H1 (cell line): ENCODE measurements at regions not wholly inside any gene's neighbourhood (a gene's known extent, or its start where the extent isn't known, plus 50 kb on each side); places are given as distances from the start of the nearest gene placed in this dataset.
A peak's percentile ranks its signal among the peaks of the same experiment; 100 is the strongest.

Experiments used
- CTCF ChIA-PET: fragments of 300-600 bp; sonication (Branson Sonifier 250); formaldehyde crosslinking; loops from one replicate; lab custom pipeline; 2021; ENCODE audit not compliant: partially characterized antibody; lab: Charles Lee
- POLR2A ChIA-PET: fragments of 300-600 bp; sonication (Branson Sonifier 250); formaldehyde crosslinking; loops from one replicate; lab custom pipeline; 2021; ENCODE audit warnings: inconsistent platforms; ENCODE audit not compliant: partially characterized antibody; lab: Charles Lee
- DNase-seq, 2 experiments: peaks; one replicate each; pipeline versions ENCODE4 v3.0.0 to v3.0.0-alpha.2; 2010 to 2022; ENCODE audit warnings: low spot score in 2 of 2, low read depth in 1 of 2, mixed read lengths in 1 of 2
- FAIRE-seq: peaks from 2 replicates; lab custom pipeline; 2011; peaks lifted over from hg19 to GRCh38; lab: Jason Lieb, UNC
- H2AFZ ChIP-seq: 2 replicates; pipeline ENCODE4 v1.8.1; 2012; ENCODE audit warnings: low read length, inconsistent platforms
- H2AK5ac ChIP-seq: 2 replicates; pipeline ENCODE4 v1.6.1; 2013; ENCODE audit warnings: low read depth, low read length
- H2BK120ac ChIP-seq: replicated peaks from 2 replicates; pipeline ENCODE3; 2013; ENCODE audit warnings: low read depth, low read length, inconsistent platforms
- H2BK12ac ChIP-seq: 2 replicates; pipeline ENCODE4 v1.6.1; 2013; ENCODE audit warnings: low read depth, low read length
- H2BK15ac ChIP-seq: 2 replicates; pipeline ENCODE4 v1.6.1; 2013; ENCODE audit warnings: low read length
- H2BK20ac ChIP-seq: 2 replicates; pipeline ENCODE4 v1.6.1; 2013; ENCODE audit warnings: low read length
- H2BK5ac ChIP-seq: 2 replicates; pipeline ENCODE4 v1.6.1; 2013; ENCODE audit warnings: low read depth, low read length
- H3K14ac ChIP-seq: 2 replicates; pipeline ENCODE4 v1.6.1; 2013; ENCODE audit warnings: inconsistent platforms; ENCODE audit not compliant: insufficient read length
- H3K18ac ChIP-seq: 2 replicates; pipeline ENCODE4 v1.6.1; 2013; ENCODE audit warnings: low read length; ENCODE audit errors: extremely low read depth
- H3K23ac ChIP-seq: 2 replicates; pipeline ENCODE4 v1.6.1; 2013; ENCODE audit warnings: inconsistent platforms; ENCODE audit not compliant: insufficient read length
- H3K23me2 ChIP-seq: 2 replicates; pipeline ENCODE4 v1.6.1; 2013; ENCODE audit warnings: low read depth, low read length
- H3K27ac ChIP-seq: 2 replicates; pipeline ENCODE4 v1.6.1; 2011; ENCODE audit warnings: low read depth, low read length, inconsistent platforms
- H3K27me3 ChIP-seq, 4 experiments: replicated peaks in 1 of 4; 1 replicate in 1 of 4; 2 replicates in 3 of 4; pipeline versions ENCODE4 v1.6.1 to v1.8.1; 2011 to 2013; ENCODE audit warnings: low read length in 3 of 4, mild to moderate bottlenecking in 3 of 4, inconsistent platforms in 2 of 4, mixed read lengths in 2 of 4, moderate library complexity in 1 of 4; ENCODE audit not compliant: control insufficient read depth in 3 of 4, insufficient read depth in 3 of 4; ENCODE audit errors: extremely low read depth in 1 of 4
- H3K36me3 ChIP-seq, 4 experiments: 2 replicates each; pipeline versions ENCODE4 v1.6.1 to v1.8.1; 2011 to 2013; ENCODE audit warnings: mild to moderate bottlenecking in 4 of 4, low read length in 3 of 4, moderate library complexity in 2 of 4, control low read depth in 1 of 4, inconsistent platforms in 1 of 4; ENCODE audit not compliant: insufficient read depth in 4 of 4, control insufficient read depth in 2 of 4
- H3K4ac ChIP-seq: replicated peaks from 2 replicates; pipeline ENCODE3; 2013; ENCODE audit warnings: low read length, low read depth, mixed read lengths, inconsistent platforms; ENCODE audit not compliant: insufficient read length
- H3K4me1 ChIP-seq, 4 experiments: replicated peaks in 1 of 4; 1 replicate in 1 of 4; 2 replicates in 3 of 4; pipeline versions ENCODE4 v1.6.1 to v1.8.1; 2011 to 2013; ENCODE audit warnings: low read length in 3 of 4, inconsistent platforms in 2 of 4, mixed read lengths in 1 of 4; ENCODE audit not compliant: insufficient read depth in 4 of 4, control insufficient read depth in 3 of 4
- H3K4me2 ChIP-seq, 2 experiments: 2 replicates each; pipeline versions ENCODE4 v1.6.1 to v1.8.1; 2011 to 2013; ENCODE audit warnings: low read depth in 2 of 2, low read length in 2 of 2, control low read depth in 1 of 2, inconsistent platforms in 1 of 2, mild to moderate bottlenecking in 1 of 2; ENCODE audit not compliant: insufficient read depth in 1 of 2
- H3K4me3 ChIP-seq, 4 experiments: fragments of 200-600, 300-600 bp in 1 of 4; sonication (generic), shearing (Covaris generic), sonication (Bioruptor Twin) in 1 of 4; 2 replicates each; pipeline versions ENCODE4 v1.5.1 to v1.8.1; 2011 to 2016; ENCODE audit warnings: low read length in 4 of 4, low read depth in 3 of 4, control low read depth in 2 of 4, inconsistent platforms in 2 of 4, mild to moderate bottlenecking in 2 of 4, mixed read lengths in 1 of 4, moderate library complexity in 1 of 4; ENCODE audit not compliant: insufficient read depth in 2 of 4; ENCODE audit errors: extremely low read depth in 1 of 4
- H3K56ac ChIP-seq: replicated peaks from 2 replicates; pipeline ENCODE3; 2013; ENCODE audit warnings: low read depth, mild to moderate bottlenecking, mixed read lengths, low read length, inconsistent platforms; ENCODE audit not compliant: insufficient read length
- H3K79me1 ChIP-seq: 2 replicates; pipeline ENCODE4 v1.6.1; 2013; ENCODE audit warnings: low read depth, low read length, control low read depth
- H3K79me2 ChIP-seq, 2 experiments: 2 replicates each; pipeline versions ENCODE4 v1.6.1 to v1.8.1; 2012 to 2013; ENCODE audit warnings: low read length in 2 of 2, mild to moderate bottlenecking in 2 of 2, inconsistent platforms in 1 of 2; ENCODE audit not compliant: insufficient read depth in 2 of 2, control insufficient read depth in 1 of 2
- H3K9ac ChIP-seq, 4 experiments: replicated peaks in 1 of 4; 1 replicate in 1 of 4; 2 replicates in 3 of 4; pipeline versions ENCODE4 v1.6.1 to v1.8.1; 2011 to 2013; ENCODE audit warnings: low read depth in 3 of 4, low read length in 3 of 4, control low read depth in 2 of 4, mild to moderate bottlenecking in 2 of 4, moderate library complexity in 2 of 4, inconsistent platforms in 1 of 4; ENCODE audit errors: extremely low read depth in 1 of 4
- H3K9me3 ChIP-seq, 2 experiments: 2 replicates each; pipeline versions ENCODE4 v1.6.1 to v1.8.1; 2012 to 2013; ENCODE audit warnings: mild to moderate bottlenecking in 2 of 2, moderate library complexity in 2 of 2, control low read depth in 1 of 2, inconsistent platforms in 1 of 2, low read depth in 1 of 2, low read length in 1 of 2, mixed read lengths in 1 of 2; ENCODE audit not compliant: insufficient read depth in 2 of 2
- H4K20me1 ChIP-seq, 2 experiments: replicated peaks in 1 of 2; 2 replicates each; pipeline versions ENCODE3 to v1.8.1; 2011 to 2013; ENCODE audit warnings: inconsistent platforms in 2 of 2, low read length in 2 of 2, mild to moderate bottlenecking in 1 of 2; ENCODE audit not compliant: insufficient read depth in 2 of 2, control insufficient read depth in 1 of 2
- H4K5ac ChIP-seq: 2 replicates; pipeline ENCODE4 v1.6.1; 2013; ENCODE audit warnings: low read length, low read depth, mixed read lengths, inconsistent platforms; ENCODE audit not compliant: insufficient read length
- H4K8ac ChIP-seq: 2 replicates; pipeline ENCODE4 v1.8.0; 2013; ENCODE audit warnings: mild to moderate bottlenecking, moderate library complexity, low read length, inconsistent platforms; ENCODE audit not compliant: insufficient read depth; ENCODE audit errors: extremely low read depth
- H4K91ac ChIP-seq: replicated peaks from 2 replicates; pipeline ENCODE3; 2013; ENCODE audit warnings: low read length, mixed read lengths, inconsistent platforms; ENCODE audit not compliant: insufficient read length
- ASH2L ChIP-seq: fragments of 200-600, 300-600 bp; sonication (generic); IDR thresholded peaks from one replicate; pipeline ENCODE4 v1.7.1; 2017; ENCODE audit warnings: low read length
- BRCA1 ChIP-seq: IDR thresholded peaks from 2 replicates; pipeline ENCODE4 v1.6.1; 2012; ENCODE audit warnings: low read depth, low read length, improper control_type of control experiment
- CEBPB ChIP-seq: IDR thresholded peaks from 2 replicates; pipeline ENCODE4 v1.6.1; 2012; ENCODE audit warnings: low read depth, low read length
- EZH2 ChIP-seq: fragments of 200-600 bp; sonication (generic); IDR thresholded peaks from 2 replicates; pipeline ENCODE4 v1.7.1; 2012; ENCODE audit warnings: low read depth, mild to moderate bottlenecking, moderate library complexity, low read length, inconsistent platforms; ENCODE audit not compliant: severe bottlenecking
- JUND ChIP-seq: IDR thresholded peaks from 2 replicates; pipeline ENCODE4 v1.6.1; 2011; ENCODE audit warnings: mild to moderate bottlenecking, improper control_type of control experiment, low read length
- KDM1A ChIP-seq: fragments of 200-600, 300-600 bp; sonication (generic); IDR thresholded peaks from 2 replicates; pipeline ENCODE4 v1.7.1; 2016; ENCODE audit warnings: mild to moderate bottlenecking, low read length, borderline replicate concordance
- RNF2 ChIP-seq: fragments of 200-900, 300-1000 bp; sonication (generic); IDR thresholded peaks from 2 replicates; pipeline ENCODE4 v1.7.1; 2016; ENCODE audit warnings: borderline replicate concordance, low read depth, mild to moderate bottlenecking, antibody characterized with exemption, low read length; ENCODE audit not compliant: poor library complexity, severe bottlenecking; ENCODE audit errors: missing control alignments
- SIN3A ChIP-seq, 2 experiments: IDR thresholded peaks in 1 of 2; conservative IDR thresholded peaks in 1 of 2; 2 replicates each; pipeline ENCODE4 v1.6.1; 2011 to 2012; ENCODE audit warnings: low read length in 2 of 2, improper control_type of control experiment in 1 of 2, low read depth in 1 of 2, mild to moderate bottlenecking in 1 of 2
- SRF ChIP-seq: IDR thresholded peaks from 2 replicates; pipeline ENCODE4 v1.6.1; 2011; ENCODE audit warnings: mild to moderate bottlenecking, low read depth, low read length, moderate library complexity
- WGBS, 2 experiments: shearing (Covaris generic) in 1 of 2; methylation state at CpG; one replicate each; pipeline versions ENCODE4 v1.1.6 to v1.1.7; 2013 to 2015; ENCODE audit warnings: low lambda C conversion rate in 2 of 2, mixed read lengths in 2 of 2, inconsistent platforms in 1 of 2, low coverage in 1 of 2, missing lambda C conversion rate in 1 of 2; ENCODE audit not compliant: insufficient replicate concordance in 2 of 2, insufficient coverage in 1 of 2, insufficient read length in 1 of 2; ENCODE audit errors: extremely low coverage in 1 of 2, missing lambda C conversion rate in 1 of 2; 5-methylcytosine and 5-hydroxymethylcytosine counted together

- H4K8ac ChIP-seq, result no peak overlapping the region
- H3K36me3 ChIP-seq, result no peaks in the 10 kb centered on the region
- H4K5ac ChIP-seq, result no peak overlapping the region
- H3K9me3 ChIP-seq, result peaks cover 0 to 2% of the 10 kb centered on the region in 2 experiments; a peak in 2 of 4 replicates
- FAIRE-seq (no peak), DNase-seq (no peak)
- H2AK5ac ChIP-seq, result no peak overlapping the region; the same call in 1 of the 2 replicates
- no peak overlapping the region for H3K9ac ChIP-seq
- TF ChIP-seq EZH2 (no peak), BRCA1 (no peak), RNF2 (no peak), SRF (no peak), JUND (no peak), ASH2L (no peak), SIN3A (conservative IDR thresholded peaks at IDR 0.05 in 1 of 2, IDR thresholded peaks at IDR 0.05 in 1 of 2; ENCODE audit: low read depth in 1 of 2, low read length in 2 of 2) (no peak), KDM1A (no peak), CEBPB (no peak)
- H3K23ac ChIP-seq, result no peak overlapping the region
- H2AFZ ChIP-seq, result no peak overlapping the region
- POLR2A ChIA-PET, result interaction anchor here (0.7 kb wide), 1 partner anchor 1341 kb away, joined by 5 read pairs; no protein-coding TSS in a partner anchor
- H3K27ac ChIP-seq, result no peak overlapping the region
- no peak overlapping the region for H3K4ac ChIP-seq
- H3K79me2 ChIP-seq, result no peaks in the 10 kb centered on the region
- no peak overlapping the region for H3K14ac ChIP-seq
- H3K4me2 ChIP-seq, result no peak overlapping the region
- no peak overlapping the region for H4K91ac ChIP-seq
- no peak overlapping the region for H3K4me3 ChIP-seq
- no peak overlapping the region for H2BK20ac ChIP-seq
- no peak overlapping the region for H2BK120ac ChIP-seq
- H2BK15ac ChIP-seq, result no peak overlapping the region
- CTCF ChIA-PET, result interaction anchor here (0.7 to 2.0 kb wide), 3 partner anchors 50 to 60 kb away, joined by 3 to 7 read pairs (median 4); no protein-coding TSS in a partner anchor
- H3K23me2 ChIP-seq, result peaks cover 17% of the 10 kb centered on the region
- H3K4me1 ChIP-seq, result no peaks in the 10 kb centered on the region
- WGBS, 2 experiments, result 88% methylated on average over 13 of the region's 36 CpGs; no CpG with 5 or more reads in 1 of the 2 experiments
- no peak overlapping the region for H3K56ac ChIP-seq
- H3K27me3 ChIP-seq, result no peaks in the 10 kb centered on the region
- no peak overlapping the region; the same call in 1 of the 2 replicates for H2BK5ac ChIP-seq
- no peak overlapping the region for H3K18ac ChIP-seq
- 0 out of 2 replicates have a peak overlapping the region, but pooled peaks have one; percentile 7 for H2BK12ac ChIP-seq
- peaks cover 0 to 7% of the 10 kb centered on the region in 2 experiments for H4K20me1 ChIP-seq
- no peaks in the 10 kb centered on the region for H3K79me1 ChIP-seq
These were observed 98.7 kb downstream of the C16orf95 start for GRCh38 chr16:87218281-87219055.
